ENCODE measurements at regions not wholly inside any gene's neighbourhood (a gene's known extent, or its start where the extent isn't known, plus 50 kb on each side); places are given as distances from the start of the nearest gene placed in this dataset.

- TF ChIP-seq CTCF (IDR thresholded peaks at IDR 0.05; ENCODE audit: extremely low read depth in 1 of 2, insufficient read depth in 1 of 2, low read depth in 1 of 2, low read length in 2 of 2) (no peak), EZH2 (IDR thresholded peaks at IDR 0.05; ENCODE audit: borderline replicate concordance, low read depth, low read length, severe bottlenecking) (no peak), POLR2AphosphoS5 (IDR thresholded peaks at IDR 0.05; ENCODE audit: insufficient read depth, low read depth, low read length) (no peak), JUN (IDR thresholded peaks at IDR 0.05; ENCODE audit: borderline replicate concordance, insufficient read depth, insufficient read length, low read depth) (no peak)
Observed at GRCh38 chr9:105066275-105066865, 138.4 kb upstream of the ABCA1 start.

Measured in endothelial cell of umbilical vein (primary cell).